ENCODE measurements at regions not wholly inside any gene's neighbourhood (a gene's known extent, or its start where the extent isn't known, plus 50 kb on each side); places are given as distances from the start of the nearest gene placed in this dataset.

- TF ChIP-seq, protein P1, sequence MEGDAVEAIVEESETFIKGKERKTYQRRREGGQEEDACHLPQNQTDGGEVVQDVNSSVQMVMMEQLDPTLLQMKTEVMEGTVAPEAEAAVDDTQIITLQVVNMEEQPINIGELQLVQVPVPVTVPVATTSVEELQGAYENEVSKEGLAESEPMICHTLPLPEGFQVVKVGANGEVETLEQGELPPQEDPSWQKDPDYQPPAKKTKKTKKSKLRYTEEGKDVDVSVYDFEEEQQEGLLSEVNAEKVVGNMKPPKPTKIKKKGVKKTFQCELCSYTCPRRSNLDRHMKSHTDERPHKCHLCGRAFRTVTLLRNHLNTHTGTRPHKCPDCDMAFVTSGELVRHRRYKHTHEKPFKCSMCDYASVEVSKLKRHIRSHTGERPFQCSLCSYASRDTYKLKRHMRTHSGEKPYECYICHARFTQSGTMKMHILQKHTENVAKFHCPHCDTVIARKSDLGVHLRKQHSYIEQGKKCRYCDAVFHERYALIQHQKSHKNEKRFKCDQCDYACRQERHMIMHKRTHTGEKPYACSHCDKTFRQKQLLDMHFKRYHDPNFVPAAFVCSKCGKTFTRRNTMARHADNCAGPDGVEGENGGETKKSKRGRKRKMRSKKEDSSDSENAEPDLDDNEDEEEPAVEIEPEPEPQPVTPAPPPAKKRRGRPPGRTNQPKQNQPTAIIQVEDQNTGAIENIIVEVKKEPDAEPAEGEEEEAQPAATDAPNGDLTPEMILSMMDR (IDR thresholded peaks at IDR 0.05): no peak
- Histone ChIP-seq H3K4me1 (ENCODE audit: control insufficient read depth in 1 of 2, insufficient read depth in 1 of 2, low read depth in 1 of 2, low read length in 1 of 2) (peaks cover 4 to 12% of the 10 kb centered on the region in 2 experiments), H3K9me3 (no peaks in the 10 kb centered on the region), H3K36me3 (no peaks in the 10 kb centered on the region), H3K27me3 (no peaks in the 10 kb centered on the region), H3K27ac (no peak overlapping the region), H3K4me3 (ENCODE audit: low read depth in 1 of 2, low read length in 1 of 2) (no peak overlapping the region)
Measured at GRCh38 chr9:113742878-113743277, 133.2 kb upstream of the ZNF618 start.

DNA sequence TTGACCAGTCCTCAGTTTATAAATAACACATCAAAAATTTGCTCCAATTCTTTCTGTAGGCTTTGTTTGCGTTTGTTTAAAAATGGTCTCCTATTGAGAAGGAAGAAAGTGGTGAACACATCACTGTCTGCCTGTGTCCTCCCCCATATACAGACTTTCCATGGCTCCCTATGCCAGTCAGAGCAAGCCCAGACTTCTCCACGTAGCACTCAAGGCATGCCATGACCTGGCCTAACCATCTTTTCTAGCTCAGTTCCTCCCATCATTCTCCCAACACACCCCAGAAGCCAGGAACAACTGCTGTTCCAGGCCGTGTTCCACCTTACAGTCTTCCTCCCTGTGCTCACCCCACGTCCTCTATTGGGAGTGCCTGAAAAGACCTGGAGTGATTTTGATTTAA lies 129.6 kb upstream of the ZNF618 start:
- Histone ChIP-seq H3K36me3 (no peaks in the 10 kb centered on the region), H3K27ac (no peak overlapping the region), H3K27me3 (no peaks in the 10 kb centered on the region), H3K9me3 (no peaks in the 10 kb centered on the region), H3K4me1 (ENCODE audit: control insufficient read depth in 1 of 2, insufficient read depth in 1 of 2, low read depth in 1 of 2, low read length in 1 of 2) (peaks cover 4 to 12% of the 10 kb centered on the region in 2 experiments), H3K4me3 (ENCODE audit: low read depth in 1 of 2, low read length in 1 of 2) (no peak overlapping the region)
- TF ChIP-seq, protein P1 (IDR thresholded peaks at IDR 0.05): no peak

DNA sequence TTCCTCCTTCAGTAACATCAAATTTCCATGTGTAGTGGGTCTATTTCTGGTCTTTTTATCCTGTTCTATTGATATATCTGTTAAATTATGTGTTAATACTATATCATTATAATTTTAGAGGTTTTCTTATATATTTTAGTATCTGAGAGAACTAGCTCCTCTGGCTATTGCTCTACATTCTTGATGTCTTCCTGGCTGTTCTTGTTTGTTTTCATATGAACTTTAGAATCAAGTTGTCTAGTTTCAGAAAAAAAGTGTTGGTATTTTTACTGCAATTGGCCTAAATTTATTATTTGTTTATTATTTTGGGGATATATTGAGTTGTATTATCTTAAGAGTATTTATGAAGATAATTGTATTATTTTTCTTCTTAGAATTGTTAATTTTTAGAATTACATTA lies 128.0 kb upstream of the ZNF618 start:
- Histone ChIP-seq H3K27ac (no peak overlapping the region), H3K4me3 (ENCODE audit: low read depth in 1 of 2, low read length in 1 of 2) (no peak overlapping the region), H3K9me3 (no peaks in the 10 kb centered on the region), H3K27me3 (peaks cover 7% of the 10 kb centered on the region), H3K4me1 (ENCODE audit: control insufficient read depth in 1 of 2, insufficient read depth in 1 of 2, low read depth in 1 of 2, low read length in 1 of 2) (peaks cover 0 to 5% of the 10 kb centered on the region in 2 experiments), H3K36me3 (no peaks in the 10 kb centered on the region)
- TF ChIP-seq, protein P1 (IDR thresholded peaks at IDR 0.05): no peak

DNA sequence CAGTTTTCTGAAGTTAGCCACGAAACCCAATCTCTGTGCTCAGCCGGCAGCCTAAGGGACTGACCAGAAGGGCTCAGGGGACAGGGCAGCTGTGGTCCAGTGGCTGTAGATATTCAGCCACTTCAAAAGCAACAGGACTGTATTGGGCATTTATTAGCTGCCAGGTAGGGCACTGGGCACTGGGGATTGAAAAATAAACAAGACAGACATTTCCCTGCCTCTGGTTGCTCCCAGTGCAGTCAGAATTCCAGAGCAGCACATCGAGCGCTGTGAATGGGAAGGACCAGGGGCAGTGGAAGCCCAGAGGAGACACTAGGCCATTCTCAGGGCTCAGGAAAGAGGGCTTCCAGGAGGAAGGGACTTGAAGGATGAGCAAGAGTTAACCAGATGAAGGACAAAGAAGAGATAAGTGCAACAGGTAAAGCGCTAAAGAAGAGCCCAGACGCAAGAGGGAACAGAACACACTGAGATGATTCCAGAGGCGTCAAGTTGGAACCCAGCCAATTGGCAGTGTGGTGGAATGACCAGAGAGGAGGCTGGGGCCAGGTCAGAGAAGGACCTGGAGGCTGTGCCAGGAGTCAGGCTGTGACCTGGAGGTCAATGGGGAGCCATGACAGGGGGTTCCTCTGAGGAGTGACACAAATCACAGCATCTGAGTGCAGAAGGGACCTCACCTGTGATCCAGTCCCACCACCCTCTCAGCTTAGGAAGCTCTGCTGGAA lies 122.5 kb upstream of the ZNF618 start:
- H3K27ac ChIP-seq: no peak overlapping the region
- TF ChIP-seq, protein P1 (IDR thresholded peaks at IDR 0.05): no peak
- H3K4me1 ChIP-seq (ENCODE audit: control insufficient read depth in 1 of 2, insufficient read depth in 1 of 2, low read depth in 1 of 2, low read length in 1 of 2): no peaks in the 10 kb centered on the region
- H3K36me3 ChIP-seq: no peaks in the 10 kb centered on the region
- no peaks in the 10 kb centered on the region for H3K9me3 ChIP-seq
- H3K27me3 ChIP-seq: peaks cover 22% of the 10 kb centered on the region
- no peak overlapping the region for H3K4me3 ChIP-seq (ENCODE audit: low read depth in 1 of 2, low read length in 1 of 2)

GRCh38 chr9:113754739-113755138 lies 121.4 kb upstream of the ZNF618 start:
- no peak overlapping the region for H3K27ac ChIP-seq
- no peak overlapping the region for H3K4me3 ChIP-seq (ENCODE audit: low read depth in 1 of 2, low read length in 1 of 2)
- H3K9me3 ChIP-seq: no peaks in the 10 kb centered on the region
- TF ChIP-seq, protein P1 (IDR thresholded peaks at IDR 0.05): no peak
- H3K4me1 ChIP-seq (ENCODE audit: control insufficient read depth in 1 of 2, insufficient read depth in 1 of 2, low read depth in 1 of 2, low read length in 1 of 2): no peaks in the 10 kb centered on the region
- H3K27me3 ChIP-seq: peaks cover 22% of the 10 kb centered on the region
- H3K36me3 ChIP-seq: no peaks in the 10 kb centered on the region

Measured in neutrophil (primary cell).